Kidney (tissue), 13 donors: ENCODE measurements at regions not wholly inside any gene's neighbourhood (a gene's known extent, or its start where the extent isn't known, plus 50 kb on each side); places are given as distances from the start of the nearest gene placed in this dataset.

Experiments used
- DNase-seq, 5 donors: peaks; one replicate each; pipeline ENCODE4 v3.0.0-alpha.2; 2013 to 2020
- FAIRE-seq: peaks from 2 replicates; lab custom pipeline; 2012; peaks lifted over from hg19 to GRCh38; lab: Jason Lieb, UNC
- H3K27ac ChIP-seq, 2 donors: one replicate each; pipeline ENCODE4 v1.7.0; 2013; ENCODE audit warnings: low read depth in 2 of 2, low read length in 2 of 2, inconsistent platforms in 1 of 2
- H3K27me3 ChIP-seq: one replicate; pipeline ENCODE4 v1.7.1; 2013; ENCODE audit warnings: low read length, inconsistent platforms; ENCODE audit not compliant: control insufficient read depth, insufficient read depth
- H3K36me3 ChIP-seq, 3 donors: one replicate each; pipeline versions ENCODE4 v1.7.0 to v1.7.1; 2013; ENCODE audit warnings: low read length in 3 of 3, control low read depth in 1 of 3, inconsistent platforms in 1 of 3; ENCODE audit not compliant: insufficient read depth in 3 of 3, control insufficient read depth in 2 of 3
- H3K4me1 ChIP-seq, 3 donors: one replicate each; pipeline versions ENCODE4 v1.7.0 to v1.7.1; 2013; ENCODE audit warnings: low read length in 3 of 3, inconsistent platforms in 1 of 3, low read depth in 1 of 3; ENCODE audit not compliant: control insufficient read depth in 2 of 3, insufficient read depth in 2 of 3
- H3K4me3 ChIP-seq, 3 donors: one replicate each; pipeline versions ENCODE4 v1.7.0 to v1.8.1; 2013; ENCODE audit warnings: low read length in 3 of 3, control low read depth in 1 of 3, inconsistent platforms in 1 of 3
- H3K9ac ChIP-seq, 3 donors: one replicate each; pipeline versions ENCODE4 v1.7.0 to v1.7.1; 2013; ENCODE audit warnings: low read length in 3 of 3, control low read depth in 1 of 3, inconsistent platforms in 1 of 3
- H3K9me3 ChIP-seq, 3 donors: one replicate each; pipeline versions ENCODE4 v1.7.0 to v1.7.1; 2013; ENCODE audit warnings: low read length in 3 of 3, control low read depth in 1 of 3, inconsistent platforms in 1 of 3; ENCODE audit not compliant: control insufficient read depth in 2 of 3, insufficient read depth in 1 of 3
- intact Hi-C: fragments of 100-400 bp; cut with DNase I; formaldehyde crosslinking; loops from one replicate; pipeline ENCODE4 v1.11.1; 2022
- TF ChIP-seq, protein P1 (sequence below): IDR thresholded peaks from 3 replicates; pipeline ENCODE4 v1.5.1; 2012; ENCODE audit warnings: mild to moderate bottlenecking, moderate library complexity, borderline replicate concordance; ENCODE audit not compliant: insufficient read depth; ENCODE audit errors: extremely low read depth
- donor health status: control.
- donor health status: control.
- donor health status: control.
- donor health status: control.
- donor health status: control.
- donor health status: DM: yes; HTN: yes; CAD: no.
- donor health status: Normal renal cell carcinoma (clear cell type).

DNA sequence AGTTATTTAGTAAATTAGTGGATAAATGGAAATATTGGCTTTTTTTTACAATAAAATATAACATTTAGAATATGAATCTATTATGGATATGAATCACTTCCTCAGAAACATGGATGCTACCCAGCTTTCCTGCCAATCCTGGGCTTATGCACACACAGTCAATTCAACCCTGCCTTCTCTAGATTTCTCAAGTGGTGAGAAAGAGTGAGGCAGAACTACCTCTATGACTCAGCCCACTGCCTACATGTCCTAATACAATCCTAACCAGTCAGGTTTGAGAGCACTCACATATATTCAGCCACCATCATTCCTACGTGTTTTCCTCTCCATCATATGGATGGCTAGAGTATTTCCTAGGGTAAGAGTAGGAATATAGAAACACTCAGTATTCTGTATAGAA is 91.1 kb upstream of the ANKRD50 start:
- TF ChIP-seq, protein P1, sequence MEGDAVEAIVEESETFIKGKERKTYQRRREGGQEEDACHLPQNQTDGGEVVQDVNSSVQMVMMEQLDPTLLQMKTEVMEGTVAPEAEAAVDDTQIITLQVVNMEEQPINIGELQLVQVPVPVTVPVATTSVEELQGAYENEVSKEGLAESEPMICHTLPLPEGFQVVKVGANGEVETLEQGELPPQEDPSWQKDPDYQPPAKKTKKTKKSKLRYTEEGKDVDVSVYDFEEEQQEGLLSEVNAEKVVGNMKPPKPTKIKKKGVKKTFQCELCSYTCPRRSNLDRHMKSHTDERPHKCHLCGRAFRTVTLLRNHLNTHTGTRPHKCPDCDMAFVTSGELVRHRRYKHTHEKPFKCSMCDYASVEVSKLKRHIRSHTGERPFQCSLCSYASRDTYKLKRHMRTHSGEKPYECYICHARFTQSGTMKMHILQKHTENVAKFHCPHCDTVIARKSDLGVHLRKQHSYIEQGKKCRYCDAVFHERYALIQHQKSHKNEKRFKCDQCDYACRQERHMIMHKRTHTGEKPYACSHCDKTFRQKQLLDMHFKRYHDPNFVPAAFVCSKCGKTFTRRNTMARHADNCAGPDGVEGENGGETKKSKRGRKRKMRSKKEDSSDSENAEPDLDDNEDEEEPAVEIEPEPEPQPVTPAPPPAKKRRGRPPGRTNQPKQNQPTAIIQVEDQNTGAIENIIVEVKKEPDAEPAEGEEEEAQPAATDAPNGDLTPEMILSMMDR = no peak
- no peak for FAIRE-seq
- no peak for DNase-seq
- intact Hi-C loops = no loop called here
- Histone ChIP-seq H3K9me3 (no peaks in the 10 kb centered on the region), H3K4me3 (no peak overlapping the region), H3K4me1 (no peaks in the 10 kb centered on the region), H3K27me3 (no peaks in the 10 kb centered on the region), H3K36me3 (no peaks in the 10 kb centered on the region), H3K27ac (no peak overlapping the region), H3K9ac (no peak overlapping the region)

DNA sequence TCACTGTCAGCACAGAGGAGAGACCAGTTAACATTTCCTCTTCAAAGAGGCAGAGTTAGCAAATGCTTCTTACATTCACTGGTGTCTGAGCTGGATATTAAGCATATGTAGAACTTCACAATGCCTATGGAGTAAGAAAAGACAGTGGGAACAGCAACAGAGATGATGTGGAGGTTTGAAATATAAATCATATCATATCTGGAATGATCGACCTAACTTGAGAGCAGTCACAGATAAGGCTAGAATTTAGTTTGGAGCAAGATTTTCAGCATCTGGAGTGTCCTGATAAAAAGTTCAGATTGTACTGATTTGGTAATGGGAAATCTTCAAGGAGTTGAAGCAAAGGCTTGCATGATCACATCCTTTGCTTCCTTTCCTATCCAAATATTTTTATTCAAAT is 90.5 kb upstream of the ANKRD50 start:
- Histone ChIP-seq H3K4me1 (no peaks in the 10 kb centered on the region), H3K9me3 (no peaks in the 10 kb centered on the region), H3K9ac (no peak overlapping the region), H3K27me3 (no peaks in the 10 kb centered on the region), H3K27ac (no peak overlapping the region), H3K36me3 (no peaks in the 10 kb centered on the region), H3K4me3 (no peak overlapping the region)
- DNase-seq (no peak), FAIRE-seq (no peak)
- TF ChIP-seq, protein P1 = no peak
- intact Hi-C loops = no loop called here

DNA sequence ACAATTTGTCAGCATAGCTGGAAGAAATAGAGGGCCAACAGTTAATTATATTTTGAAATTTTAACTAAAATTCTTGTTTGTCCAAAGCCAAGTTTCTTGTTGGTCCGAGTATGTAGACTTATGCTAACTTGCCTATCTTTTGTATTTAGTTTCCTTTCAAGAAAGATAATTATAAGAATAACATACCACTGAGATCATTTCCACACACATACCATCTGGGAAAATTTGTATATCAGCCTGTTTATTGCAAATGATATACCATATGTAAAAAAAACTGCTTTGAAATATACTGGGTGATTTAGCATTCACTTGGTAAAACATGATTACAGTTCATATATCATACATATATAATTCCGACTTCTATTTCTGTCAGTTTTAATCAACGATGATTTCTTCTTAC is 84.7 kb upstream of the ANKRD50 start:
- no peaks in the 10 kb centered on the region for H3K9me3 ChIP-seq
- intact Hi-C loops = no loop called here
- H3K36me3 ChIP-seq = no peaks in the 10 kb centered on the region
- no peak overlapping the region for H3K9ac ChIP-seq
- TF ChIP-seq, protein P1 = no peak
- no peaks in the 10 kb centered on the region for H3K4me1 ChIP-seq
- H3K4me3 ChIP-seq = no peak overlapping the region
- H3K27me3 ChIP-seq = no peaks in the 10 kb centered on the region
- H3K27ac ChIP-seq = no peak overlapping the region
- FAIRE-seq (no peak), DNase-seq (no peak)

DNA sequence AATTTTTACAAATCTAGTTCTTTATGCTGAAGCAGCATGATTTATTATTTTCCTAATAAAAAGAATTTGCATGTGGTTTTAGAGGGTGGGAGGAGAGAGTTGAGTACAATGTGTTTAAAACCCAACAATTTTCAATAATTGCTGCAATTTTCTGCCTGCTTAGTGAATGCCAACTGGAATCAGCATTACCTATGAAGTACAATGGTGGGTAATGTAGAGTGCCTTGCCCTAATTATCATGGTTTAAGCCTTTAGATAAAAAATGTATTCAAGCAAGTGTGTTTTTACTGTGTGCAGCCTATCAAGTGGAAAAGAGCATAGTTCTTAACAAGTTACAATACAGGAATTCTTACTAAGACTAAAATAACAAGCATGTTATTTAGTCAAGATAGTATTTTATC is 77.9 kb upstream of the ANKRD50 start:
- no peaks in the 10 kb centered on the region for H3K27me3 ChIP-seq
- no peak overlapping the region for H3K4me3 ChIP-seq
- DNase-seq (no peak), FAIRE-seq (no peak)
- intact Hi-C loops = no loop called here
- H3K36me3 ChIP-seq = no peaks in the 10 kb centered on the region
- no peaks in the 10 kb centered on the region for H3K4me1 ChIP-seq
- no peaks in the 10 kb centered on the region for H3K9me3 ChIP-seq
- H3K9ac ChIP-seq = no peak overlapping the region
- TF ChIP-seq, protein P1 = no peak
- H3K27ac ChIP-seq = no peak overlapping the region
